HG03280 (cell line): ENCODE measurements at regions not wholly inside any gene's neighbourhood (a gene's known extent, or its start where the extent isn't known, plus 50 kb on each side); places are given as distances from the start of the nearest gene placed in this dataset.

ENCODE experiments used
- ATAC-seq: cut with Tn5 transposase; IDR thresholded peaks from one replicate; pipeline ENCODE4 v1.9.1; 2021; ENCODE audit warnings: mild to moderate bottlenecking, moderate library complexity; ENCODE audit not compliant: unreplicated experiment

GRCh38 chr2:2837746-2838547, 506.9 kb upstream of the MYT1L start:
- ATAC-seq = no peak

- ATAC-seq = no peak
Observed at GRCh38 chr2:2836343-2837070, 505.4 kb upstream of the MYT1L start.

- ATAC-seq = no peak
Observed at GRCh38 chr2:2834516-2835254, 503.6 kb upstream of the MYT1L start.

DNA sequence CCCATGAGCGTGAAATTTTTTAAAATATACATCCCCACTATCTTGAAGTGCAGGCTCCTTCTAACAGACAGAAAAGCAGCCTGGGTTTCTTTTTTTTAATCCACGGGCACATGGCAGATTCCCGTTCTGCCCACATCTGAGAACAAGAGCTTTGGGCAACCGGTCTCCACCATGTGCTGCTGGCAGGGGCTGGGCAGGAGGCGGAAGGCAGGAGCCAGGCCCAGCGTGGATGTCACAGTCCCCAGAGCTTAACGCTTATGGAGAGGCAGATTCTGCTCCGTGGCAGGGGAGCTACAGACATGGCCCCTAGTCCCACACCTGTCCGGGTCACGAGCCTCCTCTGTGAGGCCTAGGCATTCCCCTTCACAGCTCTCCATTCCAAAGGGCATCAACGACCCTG, 503.0 kb upstream of the MYT1L start:
- no peak for ATAC-seq

GRCh38 chr2:2832657-2833056, 501.6 kb upstream of the MYT1L start:
- ATAC-seq = no peak

GRCh38 chr2:2831633-2832032, 500.6 kb upstream of the MYT1L start:
- no peak for ATAC-seq

GRCh38 chr2:2830576-2830975, 499.5 kb upstream of the MYT1L start:
- no peak for ATAC-seq

- ATAC-seq = no peak
Observed at GRCh38 chr2:2828774-2829368, 497.8 kb upstream of the MYT1L start.

GRCh38 chr2:2827761-2828221, 496.7 kb upstream of the MYT1L start:
- ATAC-seq = no peak

DNA sequence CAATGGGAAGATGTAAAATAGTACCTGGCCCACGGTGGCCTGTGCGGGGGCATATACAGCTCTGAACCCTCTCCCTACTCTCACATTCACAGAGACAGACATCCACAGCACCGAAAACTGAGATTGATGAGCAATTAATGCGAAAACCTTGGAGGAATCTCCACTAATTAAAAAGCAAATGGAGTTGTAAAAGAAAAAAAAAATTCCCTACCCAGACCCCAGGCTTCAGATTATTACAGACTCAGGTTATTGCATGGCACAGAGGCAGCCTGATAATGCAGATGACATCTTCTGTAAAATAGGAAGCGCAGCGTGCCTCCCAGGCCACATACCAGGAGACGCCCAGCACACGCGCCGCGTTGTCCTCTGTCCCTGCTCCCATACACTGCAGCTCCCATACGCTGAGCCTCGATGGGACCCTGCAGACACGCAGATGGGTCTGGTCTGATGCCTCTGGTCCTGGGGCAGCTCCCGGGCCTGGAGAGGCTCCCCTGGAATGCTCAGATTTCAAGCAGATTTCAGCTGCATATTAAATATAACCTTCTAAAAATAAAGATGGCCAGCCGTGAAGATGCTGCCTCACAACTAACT, 496.1 kb upstream of the MYT1L start:
- no peak for ATAC-seq

DNA sequence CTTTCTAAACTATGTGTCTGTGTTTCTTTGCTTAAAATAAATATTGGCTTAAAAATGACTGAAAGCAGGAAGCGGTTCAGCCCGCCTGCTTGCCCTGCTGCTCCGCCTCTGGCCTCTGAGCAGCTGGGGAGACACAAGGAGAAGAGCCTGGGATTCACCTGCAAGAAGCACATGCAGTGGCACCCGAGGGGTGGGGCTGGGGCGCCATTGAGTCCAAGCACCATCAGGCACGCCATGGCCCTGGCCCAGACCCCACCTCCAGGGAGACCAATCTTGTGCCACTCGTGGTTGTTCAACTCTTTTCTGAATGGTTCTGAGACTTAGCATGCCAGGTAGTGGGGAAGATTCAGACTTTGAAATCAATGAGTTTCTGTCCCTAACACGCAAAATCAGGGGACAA, 495.5 kb upstream of the MYT1L start:
- ATAC-seq = no peak

GRCh38 chr2:2826209-2826551, 495.1 kb upstream of the MYT1L start:
- no peak for ATAC-seq

GRCh38 chr2:2825516-2826208, 494.6 kb upstream of the MYT1L start:
- ATAC-seq = no peak

- no peak for ATAC-seq
Observed at GRCh38 chr2:2825062-2825461, 494.0 kb upstream of the MYT1L start.

DNA sequence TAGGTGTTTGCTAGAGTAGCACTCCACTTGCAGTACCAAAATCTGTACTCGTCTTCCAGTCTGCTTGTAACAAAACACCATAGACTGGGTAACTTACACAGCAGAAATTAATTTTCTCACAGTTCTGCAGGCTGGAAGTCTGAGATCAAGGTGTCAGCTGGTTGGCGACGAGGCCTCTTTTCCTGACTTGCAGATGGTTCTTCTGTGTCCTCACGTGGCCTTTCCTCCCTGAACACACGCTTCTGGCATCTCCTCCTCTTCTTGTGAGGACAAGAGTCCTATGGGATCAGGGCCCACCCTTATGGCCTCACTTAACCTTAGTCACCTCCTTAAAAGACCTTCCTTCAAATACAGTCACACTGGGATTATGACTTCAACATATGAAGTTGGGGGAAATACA, 493.5 kb upstream of the MYT1L start:
- ATAC-seq = no peak

DNA sequence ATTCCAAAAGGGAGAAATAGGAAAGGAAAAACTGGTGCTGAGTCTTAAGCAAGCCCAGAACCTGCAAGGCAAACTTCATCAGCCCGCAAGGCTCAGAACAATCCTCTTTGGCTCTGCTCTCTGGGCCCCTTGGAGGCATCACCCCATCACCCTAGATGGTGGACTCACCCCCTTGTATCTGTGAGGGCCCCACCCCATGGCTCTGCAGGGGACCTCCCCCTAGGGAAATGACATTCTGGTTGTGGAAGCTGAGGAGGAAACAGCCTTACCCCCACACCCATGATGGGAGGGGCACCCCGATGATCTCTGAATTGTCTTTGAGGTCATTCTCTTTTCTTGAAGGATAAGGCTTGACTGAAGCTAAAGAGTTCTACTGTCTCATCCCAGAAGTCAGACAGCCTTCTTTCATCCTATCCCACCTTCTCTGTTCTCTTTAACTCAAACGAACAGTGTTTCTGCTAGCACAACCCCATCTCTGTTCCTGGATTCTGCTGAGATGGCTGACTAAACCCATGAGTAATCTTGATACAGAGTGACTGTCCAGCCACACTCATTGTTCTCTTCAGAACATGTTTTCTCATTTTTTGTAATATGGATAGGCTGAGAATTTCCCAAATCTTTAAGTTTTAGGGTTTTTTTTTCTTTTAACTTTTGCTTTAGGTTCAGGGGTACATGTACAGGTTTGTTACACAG, 492.1 kb upstream of the MYT1L start:
- no peak for ATAC-seq

DNA sequence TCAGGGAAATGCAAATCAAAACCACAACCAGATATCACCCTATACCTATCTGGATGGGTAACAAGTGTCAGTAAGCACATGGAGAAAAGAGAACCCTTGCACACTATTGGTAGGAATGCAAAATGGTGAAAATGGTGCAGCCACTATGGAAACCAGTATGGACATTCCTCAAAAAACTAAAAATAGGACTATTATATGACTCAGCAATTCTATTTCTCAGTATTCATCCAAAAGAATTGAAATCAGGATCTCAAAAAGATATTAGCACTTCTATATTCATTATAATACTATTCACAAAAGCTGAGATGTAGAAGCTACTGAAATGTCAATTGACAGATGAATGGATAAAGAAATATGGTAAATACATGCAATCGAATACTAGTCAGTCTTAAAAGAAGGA, 491.1 kb upstream of the MYT1L start:
- no peak for ATAC-seq

DNA sequence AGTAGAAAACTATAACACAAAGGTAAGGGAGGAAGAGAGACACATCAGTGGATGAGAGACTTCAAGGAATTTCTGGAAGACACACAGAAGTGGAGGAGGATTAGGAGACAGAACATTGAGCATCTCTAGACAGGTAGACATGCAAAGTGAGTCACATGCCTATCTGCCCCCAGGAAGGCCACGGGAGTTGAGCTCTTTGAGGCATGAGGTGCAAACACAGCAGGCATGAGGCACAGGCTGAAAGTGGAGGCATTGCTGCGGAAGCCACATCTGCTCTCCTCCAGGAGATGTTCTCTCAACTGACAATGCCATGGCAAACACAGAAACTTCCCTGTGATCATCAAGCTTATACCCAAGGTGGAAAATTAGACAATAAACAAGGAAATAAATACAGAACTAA, 481.6 kb upstream of the MYT1L start:
- no peak for ATAC-seq

GRCh38 chr2:2812117-2812516, 481.0 kb upstream of the MYT1L start:
- ATAC-seq = no peak

GRCh38 chr2:2810504-2810903, 479.4 kb upstream of the MYT1L start:
- ATAC-seq = no peak
